ENCODE measurements at regions not wholly inside any gene's neighbourhood (a gene's known extent, or its start where the extent isn't known, plus 50 kb on each side); places are given as distances from the start of the nearest gene placed in this dataset.

DNA sequence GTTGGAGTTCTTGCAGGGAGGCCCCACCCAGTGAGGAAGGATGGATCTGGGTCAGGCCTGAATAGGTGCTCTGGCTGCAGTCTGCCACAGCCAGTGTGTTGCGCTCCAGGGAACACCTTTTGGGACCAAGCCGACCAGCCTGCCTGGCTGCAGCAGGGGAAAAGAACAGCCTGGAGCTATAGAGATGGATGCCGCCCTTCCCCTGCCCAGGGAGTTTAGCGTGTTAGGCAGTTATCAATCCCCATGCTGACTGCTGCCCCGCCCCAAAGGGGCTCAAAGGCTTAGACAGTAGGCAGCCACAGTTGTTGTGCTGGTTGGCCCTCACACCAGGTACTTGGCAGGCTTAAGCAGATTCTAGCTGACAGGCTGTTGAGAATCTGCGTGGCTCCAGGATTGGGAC, 153.4 kb upstream of the ADAMTS19 start:
- ATAC-seq (ENCODE audit: low FRiP score) (no peak), DNase-seq (ENCODE audit: low spot score) (no peak)
- no peak for TF ChIP-seq CTCF (IDR thresholded peaks at IDR 0.05)

DNA sequence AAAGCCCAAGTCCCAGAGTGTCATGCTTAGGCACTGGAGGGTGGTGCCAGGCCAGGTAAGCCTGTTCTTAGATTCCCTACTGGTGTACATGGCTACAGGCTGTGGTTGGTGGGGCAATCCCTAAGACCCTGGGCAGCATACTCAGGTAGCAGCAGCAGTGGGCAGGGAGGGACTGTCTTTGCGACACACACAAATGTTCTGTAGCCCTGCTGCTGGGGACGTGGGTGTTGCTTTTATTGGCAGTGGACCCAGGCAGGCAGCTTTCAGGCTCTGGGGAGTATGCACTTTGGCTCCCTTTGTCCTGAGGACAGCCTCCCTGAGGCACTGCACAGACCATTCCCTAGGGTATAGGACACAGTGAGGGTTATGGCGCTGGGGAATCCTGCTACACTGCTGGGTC, 137.1 kb upstream of the ADAMTS19 start:
- DNase-seq (ENCODE audit: low spot score) (no peak), ATAC-seq (ENCODE audit: low FRiP score) (no peak)
- TF ChIP-seq CTCF (IDR thresholded peaks at IDR 0.05): no peak

- ATAC-seq (ENCODE audit: low FRiP score) (no peak), DNase-seq (ENCODE audit: low spot score) (no peak)
- TF ChIP-seq CTCF (IDR thresholded peaks at IDR 0.05): no peak
These were observed 118.8 kb upstream of the ADAMTS19 start for GRCh38 chr5:129341306-129341705.

DNA sequence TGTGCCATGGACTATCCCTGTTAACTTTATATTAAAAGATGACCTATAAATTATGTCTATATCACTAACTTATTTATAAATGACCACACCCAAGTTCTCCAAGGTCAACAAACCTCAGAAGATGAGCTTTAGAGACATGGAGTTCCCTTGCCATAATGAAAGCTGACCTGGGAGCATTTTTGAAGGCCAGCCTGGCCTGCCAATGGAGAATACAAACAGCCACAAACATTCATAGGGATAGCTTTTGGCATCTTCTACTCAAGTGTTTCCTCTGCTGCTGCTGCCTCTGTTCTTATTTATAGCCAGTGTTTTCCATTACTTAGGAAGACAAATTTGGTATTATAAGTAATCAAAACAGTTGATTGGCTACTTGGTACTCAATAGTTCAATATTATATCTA, 117.3 kb upstream of the ADAMTS19 start:
- no peak for ATAC-seq (ENCODE audit: low FRiP score)
- DNase-seq (ENCODE audit: low spot score): no peak
- TF ChIP-seq CTCF (IDR thresholded peaks at IDR 0.05): no peak

GRCh38 chr5:129345213-129345924, 114.7 kb upstream of the ADAMTS19 start:
- TF ChIP-seq CTCF (IDR thresholded peaks at IDR 0.05): no peak
- no peak for DNase-seq (ENCODE audit: low spot score)
- peak; percentile 63 for ATAC-seq (ENCODE audit: low FRiP score)

- TF ChIP-seq CTCF (IDR thresholded peaks at IDR 0.05): no peak
- ATAC-seq (ENCODE audit: low FRiP score) (no peak), DNase-seq (ENCODE audit: low spot score) (no peak)
These were observed 103.3 kb upstream of the ADAMTS19 start for GRCh38 chr5:129356846-129357245.

DNA sequence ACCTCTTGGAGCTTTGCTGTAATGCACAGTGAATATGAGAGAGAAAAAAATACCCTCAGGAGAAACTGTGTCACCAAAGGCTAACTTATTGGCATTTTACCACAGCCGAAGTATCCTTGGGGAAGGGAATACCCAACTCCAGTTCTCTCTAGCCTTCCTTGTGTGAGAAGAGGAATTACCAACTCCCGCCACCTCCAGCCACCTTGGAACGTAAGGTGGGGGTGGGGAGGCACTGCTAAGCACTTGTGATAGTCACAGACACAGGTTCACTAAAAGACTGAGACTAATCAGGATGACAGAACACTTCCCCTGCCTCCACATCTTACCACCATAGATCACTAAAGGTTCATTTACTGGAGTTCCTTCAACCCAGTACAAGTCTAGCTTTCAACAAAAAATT, 102.0 kb upstream of the ADAMTS19 start:
- ATAC-seq (ENCODE audit: low FRiP score) (no peak), DNase-seq (ENCODE audit: low spot score) (no peak)
- no peak for TF ChIP-seq CTCF (IDR thresholded peaks at IDR 0.05)
